ENCODE measurements at regions not wholly inside any gene's neighbourhood (a gene's known extent, or its start where the extent isn't known, plus 50 kb on each side); places are given as distances from the start of the nearest gene placed in this dataset.

DNA sequence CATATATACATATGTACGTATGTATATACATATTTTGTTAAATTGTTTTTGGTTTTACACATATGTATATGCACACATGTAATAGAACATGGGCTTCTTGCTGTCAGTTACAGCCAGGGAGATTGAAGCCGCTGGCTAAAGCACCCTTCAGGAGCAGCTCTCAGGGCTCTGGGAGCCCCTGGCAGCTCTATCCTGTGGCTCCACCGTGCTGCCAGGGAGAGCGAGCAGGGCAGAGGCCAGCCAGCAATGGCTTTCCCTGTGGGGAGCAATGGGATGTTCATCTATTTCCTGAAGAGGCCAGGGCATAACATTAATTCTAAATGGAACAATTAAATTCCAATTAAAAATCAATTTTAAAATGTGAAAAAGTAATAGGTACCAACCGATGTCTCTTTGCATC lies 102.9 kb downstream of the PSMG1 start:
- TF ChIP-seq CTCF (IDR thresholded peaks at IDR 0.05) (no peak), POLR2A (IDR thresholded peaks at IDR 0.05) (no peak)
